HUES6 (cell line): ENCODE measurements at regions not wholly inside any gene's neighbourhood (a gene's known extent, or its start where the extent isn't known, plus 50 kb on each side); places are given as distances from the start of the nearest gene placed in this dataset.
"Not testable (repeated sequence)": the region's sequence is repeated elsewhere in the genome, so short reads cannot be mapped to it uniquely, and the experiment has no call there.

Experiments
- H3K27ac ChIP-seq: 2 replicates; pipeline ENCODE4 v1.7.0; 2013; ENCODE audit warnings: low read depth, mild to moderate bottlenecking, low read length, inconsistent platforms
- H3K27me3 ChIP-seq: 2 replicates; pipeline ENCODE4 v1.6.1; 2013; ENCODE audit warnings: low read length; ENCODE audit not compliant: control insufficient read depth, insufficient read depth
- H3K36me3 ChIP-seq: 2 replicates; pipeline ENCODE4 v1.6.1; 2013; ENCODE audit warnings: low read length; ENCODE audit not compliant: control insufficient read depth, insufficient read depth
- H3K4me1 ChIP-seq: 2 replicates; pipeline ENCODE4 v1.6.1; 2013; ENCODE audit warnings: low read length; ENCODE audit not compliant: control insufficient read depth, insufficient read depth
- H3K4me3 ChIP-seq: 2 replicates; pipeline ENCODE4 v1.5.1; 2013; ENCODE audit warnings: low read depth, low read length
- H3K9ac ChIP-seq: one replicate; pipeline ENCODE4 v1.6.1; 2013; ENCODE audit warnings: mild to moderate bottlenecking, low read length
- H3K9me3 ChIP-seq: 2 replicates; pipeline ENCODE4 v1.6.1; 2013; ENCODE audit warnings: low read depth, low read length; ENCODE audit not compliant: control insufficient read depth, insufficient read depth

GRCh38 chr6:159427771-159428170 lies 258.6 kb downstream of the FNDC1 start:
- Histone ChIP-seq H3K9me3 (peaks cover 4% of the 10 kb centered on the region; the same call in 1 of the 2 replicates), H3K36me3 (no peaks in the 10 kb centered on the region), H3K9ac (no peak overlapping the region), H3K4me1 (no peaks in the 10 kb centered on the region), H3K4me3 (no peak overlapping the region), H3K27ac (no peak overlapping the region), H3K27me3 (0 out of 2 replicates have a peak, but pooled peaks cover 5% of the 10 kb centered on the region)

- H3K9me3 ChIP-seq: peaks cover 3% of the 10 kb centered on the region; the same call in 1 of the 2 replicates
- H3K27me3 ChIP-seq: 0 out of 2 replicates have a peak, but pooled peaks cover 5% of the 10 kb centered on the region
These were observed 258.1 kb downstream of the FNDC1 start for GRCh38 chr6:159427335-159427734.

GRCh38 chr6:159425421-159425820 lies 256.2 kb downstream of the FNDC1 start:
- Histone ChIP-seq H3K36me3 (no peaks in the 10 kb centered on the region), H3K4me1 (no peaks in the 10 kb centered on the region), H3K9ac (no peak overlapping the region), H3K27ac (no peak overlapping the region), H3K4me3 (no peak overlapping the region), H3K9me3 (no peaks in the 10 kb centered on the region), H3K27me3 (0 out of 2 replicates have a peak, but pooled peaks cover 5% of the 10 kb centered on the region)

More at GRCh38 chr6:159427335-159427734, 258.1 kb downstream of the FNDC1 start:
- no peaks in the 10 kb centered on the region for H3K4me1 ChIP-seq
- H3K4me3 ChIP-seq: no peak overlapping the region
- no peak overlapping the region for H3K9ac ChIP-seq
- H3K36me3 ChIP-seq: no peaks in the 10 kb centered on the region
- H3K27ac ChIP-seq: no peak overlapping the region

- Histone ChIP-seq H3K27ac (no peak overlapping the region), H3K4me1 (no peaks in the 10 kb centered on the region), H3K36me3 (no peaks in the 10 kb centered on the region), H3K9ac (no peak overlapping the region), H3K27me3 (no peaks in the 10 kb centered on the region), H3K9me3 (no peaks in the 10 kb centered on the region), H3K4me3 (no peak overlapping the region)
These were observed 253.1 kb downstream of the FNDC1 start for GRCh38 chr6:159422041-159422984.

GRCh38 chr6:159421586-159421985 lies 252.4 kb downstream of the FNDC1 start:
- Histone ChIP-seq H3K4me1 (no peaks in the 10 kb centered on the region), H3K27ac (no peak overlapping the region), H3K27me3 (no peaks in the 10 kb centered on the region), H3K4me3 (no peak overlapping the region), H3K9me3 (no peaks in the 10 kb centered on the region), H3K9ac (no peak overlapping the region), H3K36me3 (no peaks in the 10 kb centered on the region)

GRCh38 chr6:159418997-159419396 lies 249.8 kb downstream of the FNDC1 start:
- no peaks in the 10 kb centered on the region for H3K4me1 ChIP-seq
- H3K27me3 ChIP-seq: no peaks in the 10 kb centered on the region
- H3K36me3 ChIP-seq: no peaks in the 10 kb centered on the region
- no peak overlapping the region for H3K27ac ChIP-seq
- 0 out of 2 replicates have a peak, but pooled peaks cover 8% of the 10 kb centered on the region for H3K9me3 ChIP-seq
- no peak overlapping the region for H3K4me3 ChIP-seq
- H3K9ac ChIP-seq: no peak overlapping the region

- Histone ChIP-seq H3K4me3 (no peak overlapping the region), H3K9ac (no peak overlapping the region), H3K27me3 (no peaks in the 10 kb centered on the region; the same call in 1 of the 2 replicates), H3K4me1 (no peaks in the 10 kb centered on the region), H3K27ac (no peak overlapping the region), H3K36me3 (no peaks in the 10 kb centered on the region), H3K9me3 (0 out of 2 replicates have a peak, but pooled peaks cover 8% of the 10 kb centered on the region)
These were observed 247.8 kb downstream of the FNDC1 start for GRCh38 chr6:159416891-159417560.

GRCh38 chr6:159415540-159415939 lies 246.3 kb downstream of the FNDC1 start:
- H3K4me1 ChIP-seq: no peaks in the 10 kb centered on the region
- peaks cover 4% of the 10 kb centered on the region; the same call in 1 of the 2 replicates for H3K27me3 ChIP-seq
- H3K27ac ChIP-seq: no peak overlapping the region
- H3K4me3 ChIP-seq: no peak overlapping the region
- H3K36me3 ChIP-seq: no peaks in the 10 kb centered on the region
- 0 out of 2 replicates have a peak, but pooled peaks cover 8% of the 10 kb centered on the region for H3K9me3 ChIP-seq
- no peak overlapping the region for H3K9ac ChIP-seq

GRCh38 chr6:159414711-159415110 lies 245.5 kb downstream of the FNDC1 start:
- H3K4me3 ChIP-seq: no peak overlapping the region
- 0 out of 2 replicates have a peak, but pooled peaks cover 8% of the 10 kb centered on the region for H3K9me3 ChIP-seq
- H3K36me3 ChIP-seq: no peaks in the 10 kb centered on the region
- H3K9ac ChIP-seq: no peak overlapping the region
- no peak overlapping the region for H3K27ac ChIP-seq
- H3K27me3 ChIP-seq: peaks cover 4% of the 10 kb centered on the region; the same call in 1 of the 2 replicates
- no peaks in the 10 kb centered on the region for H3K4me1 ChIP-seq

GRCh38 chr6:159407211-159407780 lies 238.1 kb downstream of the FNDC1 start:
- not testable (repeated sequence) for H3K4me3 ChIP-seq, H3K27me3 ChIP-seq

More at GRCh38 chr6:159407211-159407780, 238.1 kb downstream of the FNDC1 start:
- H3K4me1 ChIP-seq, H3K9me3 ChIP-seq, H3K9ac ChIP-seq, H3K27ac ChIP-seq, H3K36me3 ChIP-seq: not testable (repeated sequence)
